ENCODE measurements at regions not wholly inside any gene's neighbourhood (a gene's known extent, or its start where the extent isn't known, plus 50 kb on each side); places are given as distances from the start of the nearest gene placed in this dataset.

DNA sequence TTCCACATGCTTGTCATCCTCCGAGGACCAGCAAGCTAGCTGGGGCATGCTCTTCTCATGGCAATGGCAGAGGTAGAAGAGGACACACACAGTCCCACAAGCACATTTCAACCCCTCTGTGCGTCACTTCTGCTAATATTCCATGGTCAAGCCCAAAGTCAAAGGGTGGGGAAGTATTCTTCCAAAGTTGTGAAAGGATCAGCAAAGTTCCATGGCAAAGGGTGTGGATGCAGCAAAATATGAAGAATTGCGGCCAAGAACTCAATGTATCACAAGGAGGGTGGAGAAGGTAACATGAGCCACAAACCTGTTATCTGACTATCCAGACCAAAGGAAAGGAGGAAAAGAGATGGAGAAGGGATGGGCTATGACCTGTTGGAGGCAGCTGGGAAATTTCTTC is 71.2 kb upstream of the SNRK start:
- DNase-seq (ENCODE audit: extremely low read depth, low read depth), result no peak
- TF ChIP-seq, protein P1, sequence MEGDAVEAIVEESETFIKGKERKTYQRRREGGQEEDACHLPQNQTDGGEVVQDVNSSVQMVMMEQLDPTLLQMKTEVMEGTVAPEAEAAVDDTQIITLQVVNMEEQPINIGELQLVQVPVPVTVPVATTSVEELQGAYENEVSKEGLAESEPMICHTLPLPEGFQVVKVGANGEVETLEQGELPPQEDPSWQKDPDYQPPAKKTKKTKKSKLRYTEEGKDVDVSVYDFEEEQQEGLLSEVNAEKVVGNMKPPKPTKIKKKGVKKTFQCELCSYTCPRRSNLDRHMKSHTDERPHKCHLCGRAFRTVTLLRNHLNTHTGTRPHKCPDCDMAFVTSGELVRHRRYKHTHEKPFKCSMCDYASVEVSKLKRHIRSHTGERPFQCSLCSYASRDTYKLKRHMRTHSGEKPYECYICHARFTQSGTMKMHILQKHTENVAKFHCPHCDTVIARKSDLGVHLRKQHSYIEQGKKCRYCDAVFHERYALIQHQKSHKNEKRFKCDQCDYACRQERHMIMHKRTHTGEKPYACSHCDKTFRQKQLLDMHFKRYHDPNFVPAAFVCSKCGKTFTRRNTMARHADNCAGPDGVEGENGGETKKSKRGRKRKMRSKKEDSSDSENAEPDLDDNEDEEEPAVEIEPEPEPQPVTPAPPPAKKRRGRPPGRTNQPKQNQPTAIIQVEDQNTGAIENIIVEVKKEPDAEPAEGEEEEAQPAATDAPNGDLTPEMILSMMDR (IDR thresholded peaks at IDR 0.05; ENCODE audit: low read depth, low read length), result no peak

GRCh38 chr3:43214616-43215015 is 71.7 kb upstream of the SNRK start:
- TF ChIP-seq, protein P1 (IDR thresholded peaks at IDR 0.05; ENCODE audit: low read depth, low read length), result no peak

DNA sequence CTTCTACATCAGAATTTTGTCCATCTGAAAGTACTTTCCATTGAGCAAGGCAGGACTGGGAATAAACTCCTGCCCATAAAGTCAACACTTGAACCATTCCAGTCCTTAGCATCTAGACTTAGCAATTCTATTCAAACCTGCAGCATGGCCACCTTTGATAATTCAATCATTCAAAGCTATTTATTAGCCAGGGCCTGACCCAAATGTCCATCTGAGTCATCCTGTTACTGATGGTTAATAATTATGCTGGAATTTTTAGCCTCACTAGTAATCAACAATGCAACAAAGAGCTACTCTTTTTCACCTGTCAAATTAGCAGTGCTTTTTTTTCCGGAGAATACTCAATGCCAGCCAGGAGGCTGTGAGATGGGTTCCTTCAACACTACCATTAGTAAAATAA is 72.7 kb upstream of the SNRK start:
- TF ChIP-seq, protein P1 (IDR thresholded peaks at IDR 0.05; ENCODE audit: low read depth, low read length), result no peak
- DNase-seq (ENCODE audit: extremely low read depth, low read depth), result no peak

More at GRCh38 chr3:43214616-43215015, 71.7 kb upstream of the SNRK start:
- DNase-seq (ENCODE audit: extremely low read depth, low read depth), result no peak

- TF ChIP-seq, protein P1 (IDR thresholded peaks at IDR 0.05; ENCODE audit: low read depth, low read length), result no peak
Observed at GRCh38 chr3:43212914-43213611, 73.3 kb upstream of the SNRK start.

GRCh38 chr3:43211681-43212080 is 74.7 kb upstream of the SNRK start:
- TF ChIP-seq, protein P1 (IDR thresholded peaks at IDR 0.05; ENCODE audit: low read depth, low read length), result no peak
- DNase-seq (ENCODE audit: extremely low read depth, low read depth), result no peak

More at GRCh38 chr3:43212914-43213611, 73.3 kb upstream of the SNRK start:
- DNase-seq (ENCODE audit: extremely low read depth, low read depth), result no peak

DNA sequence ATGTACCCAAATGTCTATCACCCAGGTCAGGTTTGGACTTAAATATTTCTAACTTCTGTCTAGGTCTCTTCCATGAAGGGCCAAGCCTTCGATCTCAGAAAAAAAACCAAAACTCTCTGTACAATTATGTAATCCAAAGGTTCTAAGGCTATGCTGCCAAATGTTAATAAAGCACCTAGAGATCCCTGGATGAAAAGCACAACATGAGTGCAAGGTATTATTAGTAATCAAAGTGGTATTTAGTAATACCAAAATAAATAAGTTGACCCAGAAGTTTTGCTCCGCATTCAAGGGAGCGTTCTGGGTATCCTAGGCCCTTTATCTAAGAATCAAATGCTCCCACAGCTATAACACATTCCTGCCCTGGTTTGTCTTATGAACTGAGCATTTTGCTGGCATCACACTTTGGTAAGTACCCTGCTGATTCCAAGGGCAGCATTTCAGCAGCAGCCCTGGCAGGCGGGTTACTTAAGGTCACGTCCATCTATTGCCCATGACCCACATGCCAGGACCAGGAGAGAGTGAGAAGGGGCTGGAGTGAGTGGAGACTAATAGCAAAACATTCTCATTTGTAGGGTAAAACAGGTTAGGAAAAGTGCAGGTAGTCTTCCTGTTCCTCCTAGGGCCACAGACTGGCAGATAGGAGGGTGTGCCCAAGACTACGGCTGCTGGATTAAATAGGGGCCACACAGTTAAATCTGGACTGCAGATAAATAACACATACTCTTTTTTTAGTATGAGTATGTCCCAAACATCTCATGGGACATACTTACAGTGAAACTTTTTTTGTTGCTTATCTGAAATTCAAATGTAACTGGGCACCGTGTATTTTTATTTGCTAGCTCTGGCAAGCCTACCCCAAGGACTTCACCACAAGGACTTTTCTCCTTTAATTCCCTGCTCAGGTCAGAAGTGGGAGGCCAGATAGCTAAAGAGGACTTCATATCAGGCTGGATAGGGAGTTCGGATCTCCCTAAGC is 76.0 kb upstream of the SNRK start:
- no peak for DNase-seq (ENCODE audit: extremely low read depth, low read depth)
- TF ChIP-seq, protein P1 (IDR thresholded peaks at IDR 0.05; ENCODE audit: low read depth, low read length), result no peak

- DNase-seq (ENCODE audit: extremely low read depth, low read depth), result no peak
- TF ChIP-seq, protein P1 (IDR thresholded peaks at IDR 0.05; ENCODE audit: low read depth, low read length), result no peak
Observed at GRCh38 chr3:43207628-43208085, 78.7 kb upstream of the SNRK start.

Data from AG09319 (cell line).